ENCODE measurements at regions not wholly inside any gene's neighbourhood (a gene's known extent, or its start where the extent isn't known, plus 50 kb on each side); places are given as distances from the start of the nearest gene placed in this dataset.

DNA sequence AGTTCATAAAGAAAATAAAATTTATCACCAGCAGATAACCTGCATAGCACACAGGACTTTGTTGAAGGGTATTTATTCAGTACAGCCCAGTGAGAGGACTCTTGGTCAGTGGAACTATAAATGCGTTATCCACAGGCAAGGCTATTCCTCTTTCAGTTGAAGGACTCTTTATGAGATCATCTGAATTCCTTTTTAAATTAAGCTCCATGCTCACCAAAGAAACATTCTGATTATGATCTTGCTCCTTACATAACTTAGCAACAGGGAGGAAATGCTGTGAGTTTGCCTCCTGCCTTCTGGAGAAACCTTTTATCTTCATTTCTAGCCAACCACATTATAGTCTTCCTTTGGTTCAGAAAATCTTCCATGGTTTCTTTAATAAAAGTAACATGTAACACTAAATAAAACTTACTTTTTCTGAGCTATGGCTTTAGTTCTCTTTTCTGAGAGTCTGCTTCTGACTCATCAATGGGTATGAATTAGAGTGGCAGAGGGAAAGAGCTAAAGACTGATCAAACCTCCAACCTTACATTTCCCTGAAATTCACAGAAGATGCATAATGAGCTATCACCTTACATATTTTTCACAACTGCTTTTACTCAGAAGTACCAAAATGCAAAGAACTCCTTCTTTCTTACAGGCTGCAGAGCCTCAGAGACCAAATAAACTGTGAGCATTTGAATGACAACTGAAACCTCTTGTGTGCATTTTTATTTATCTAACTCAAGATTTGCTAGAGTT is 267.2 kb downstream of the ADGRG6 start (continued):
- TF ChIP-seq, protein P1, sequence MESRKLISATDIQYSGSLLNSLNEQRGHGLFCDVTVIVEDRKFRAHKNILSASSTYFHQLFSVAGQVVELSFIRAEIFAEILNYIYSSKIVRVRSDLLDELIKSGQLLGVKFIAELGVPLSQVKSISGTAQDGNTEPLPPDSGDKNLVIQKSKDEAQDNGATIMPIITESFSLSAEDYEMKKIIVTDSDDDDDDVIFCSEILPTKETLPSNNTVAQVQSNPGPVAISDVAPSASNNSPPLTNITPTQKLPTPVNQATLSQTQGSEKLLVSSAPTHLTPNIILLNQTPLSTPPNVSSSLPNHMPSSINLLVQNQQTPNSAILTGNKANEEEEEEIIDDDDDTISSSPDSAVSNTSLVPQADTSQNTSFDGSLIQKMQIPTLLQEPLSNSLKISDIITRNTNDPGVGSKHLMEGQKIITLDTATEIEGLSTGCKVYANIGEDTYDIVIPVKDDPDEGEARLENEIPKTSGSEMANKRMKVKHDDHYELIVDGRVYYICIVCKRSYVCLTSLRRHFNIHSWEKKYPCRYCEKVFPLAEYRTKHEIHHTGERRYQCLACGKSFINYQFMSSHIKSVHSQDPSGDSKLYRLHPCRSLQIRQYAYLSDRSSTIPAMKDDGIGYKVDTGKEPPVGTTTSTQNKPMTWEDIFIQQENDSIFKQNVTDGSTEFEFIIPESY (IDR thresholded peaks at IDR 0.05; ENCODE audit: borderline replicate concordance, low read depth), result no peak
- peak; percentile 16; the same call in 1 of the 2 replicates for TF ChIP-seq FOSL2 (IDR thresholded peaks at IDR 0.05; ENCODE audit: borderline replicate concordance, low read depth)
- TF ChIP-seq EP300 (IDR thresholded peaks at IDR 0.05; ENCODE audit: borderline replicate concordance in 1 of 2, low read depth in 1 of 2, low read length in 1 of 2), result peak in 1 of 2 experiments; percentile 60; a peak in 1 of 4 replicates
- peak; percentile 67; the same call in 1 of the 2 replicates for TF ChIP-seq JUND (IDR thresholded peaks at IDR 0.05)

DNA sequence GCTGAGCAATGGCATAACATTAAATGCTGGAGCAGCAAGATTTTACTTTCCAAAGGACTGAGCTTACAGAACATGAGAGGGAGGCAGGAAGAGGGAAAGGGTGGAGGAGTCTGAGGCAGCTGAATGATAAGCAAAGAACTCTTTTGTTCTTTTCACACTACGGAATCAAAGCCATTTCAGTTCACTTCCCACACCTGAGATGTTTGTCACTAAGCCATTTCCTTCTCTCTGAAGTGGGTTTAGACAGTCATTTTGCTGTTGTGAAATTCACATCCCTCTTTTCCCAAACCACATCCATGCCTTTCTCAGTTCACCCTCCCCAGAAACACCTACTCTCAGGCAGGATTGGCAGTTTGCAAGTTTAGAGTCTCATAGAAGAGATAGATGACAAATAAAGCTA is 267.9 kb downstream of the ADGRG6 start:
- WGBS (ENCODE audit: low lambda C conversion rate), result 75% methylated on average over 1 of the region's 1 CpG
- CTCF ChIA-PET, result interaction anchor here (0.6 to 1.5 kb wide), 4 partner anchors 46 to 857 kb away, joined by 3 to 4 read pairs (median 3); no protein-coding TSS in a partner anchor

More for the DNA sequence above, 267.9 kb downstream of the ADGRG6 start:
- Histone ChIP-seq H3K9me2 (no peaks in the 10 kb centered on the region), H3K4me2 (peak overlapping the region; percentile 46), H4K20me1 (ENCODE audit: insufficient read depth) (no peaks in the 10 kb centered on the region), H3K27ac (ENCODE audit: low read depth in 2 of 2, low read length in 1 of 2) (peak overlapping the region; percentile 67 to 95; a peak in 3 of 4 replicates), H2AFZ (ENCODE audit: low read depth) (peak overlapping the region; percentile 72), H3F3A (replicated peaks; ENCODE audit: insufficient read depth) (peaks cover 32% of the 10 kb centered on the region), H3K4me3 (ENCODE audit: low read depth in 2 of 2, low read length in 1 of 2) (no peak overlapping the region), H3K36me3 (replicated peaks in 1 of 2; ENCODE audit: control insufficient read depth in 1 of 2, insufficient read depth in 2 of 2, low read length in 1 of 2) (no peaks in the 10 kb centered on the region), H3K9me3 (no peaks in the 10 kb centered on the region), H3K27me3 (ENCODE audit: insufficient read depth) (no peaks in the 10 kb centered on the region), H3K79me2 (ENCODE audit: insufficient read depth) (no peaks in the 10 kb centered on the region), H3K9ac (peak overlapping the region; percentile 63), H3K4me1 (ENCODE audit: control insufficient read depth in 1 of 2, insufficient read depth in 2 of 2, low read depth in 1 of 2, low read length in 1 of 2) (peaks cover 0 to 23% of the 10 kb centered on the region in 2 experiments; a peak in 3 of 4 replicates)
- no peak for DNase-seq
- TF ChIP-seq, protein P1 (IDR thresholded peaks at IDR 0.05; ENCODE audit: borderline replicate concordance, low read depth), result no peak
- TF ChIP-seq NFIC (IDR thresholded peaks at IDR 0.05; ENCODE audit: borderline replicate concordance) (no peak), MXI1 (IDR thresholded peaks at IDR 0.05; ENCODE audit: low read depth, low read length) (no peak), EP300 (IDR thresholded peaks at IDR 0.05; ENCODE audit: borderline replicate concordance in 1 of 2, low read depth in 1 of 2, low read length in 1 of 2) (no peak), FOSL2 (IDR thresholded peaks at IDR 0.05; ENCODE audit: borderline replicate concordance, low read depth) (no peak), RFX5 (IDR thresholded peaks at IDR 0.05; ENCODE audit: low read length) (no peak), RCOR1 (IDR thresholded peaks at IDR 0.05; ENCODE audit: low read length) (no peak), NRF1 (IDR thresholded peaks at IDR 0.05; ENCODE audit: low read depth, low read length) (no peak), FOXM1 (IDR thresholded peaks at IDR 0.05; ENCODE audit: low read depth) (no peak), RAD21 (IDR thresholded peaks at IDR 0.05; ENCODE audit: low read length) (no peak), FOXJ3 (CRISPR knock-in tag; IDR thresholded peaks at IDR 0.05) (no peak), GATA2 (CRISPR knock-in tag; IDR thresholded peaks at IDR 0.05) (no peak), POLR2AphosphoS5 (IDR thresholded peaks at IDR 0.05; ENCODE audit: low read depth, low read length) (no peak), SIN3A (IDR thresholded peaks at IDR 0.05; ENCODE audit: borderline replicate concordance, low read depth, low read length) (no peak)
- TF ChIP-seq, protein P2, sequence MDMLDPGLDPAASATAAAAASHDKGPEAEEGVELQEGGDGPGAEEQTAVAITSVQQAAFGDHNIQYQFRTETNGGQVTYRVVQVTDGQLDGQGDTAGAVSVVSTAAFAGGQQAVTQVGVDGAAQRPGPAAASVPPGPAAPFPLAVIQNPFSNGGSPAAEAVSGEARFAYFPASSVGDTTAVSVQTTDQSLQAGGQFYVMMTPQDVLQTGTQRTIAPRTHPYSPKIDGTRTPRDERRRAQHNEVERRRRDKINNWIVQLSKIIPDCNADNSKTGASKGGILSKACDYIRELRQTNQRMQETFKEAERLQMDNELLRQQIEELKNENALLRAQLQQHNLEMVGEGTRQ (IDR thresholded peaks at IDR 0.05; ENCODE audit: borderline replicate concordance, low read depth, low read length), result no peak
- TF ChIP-seq, protein P3, sequence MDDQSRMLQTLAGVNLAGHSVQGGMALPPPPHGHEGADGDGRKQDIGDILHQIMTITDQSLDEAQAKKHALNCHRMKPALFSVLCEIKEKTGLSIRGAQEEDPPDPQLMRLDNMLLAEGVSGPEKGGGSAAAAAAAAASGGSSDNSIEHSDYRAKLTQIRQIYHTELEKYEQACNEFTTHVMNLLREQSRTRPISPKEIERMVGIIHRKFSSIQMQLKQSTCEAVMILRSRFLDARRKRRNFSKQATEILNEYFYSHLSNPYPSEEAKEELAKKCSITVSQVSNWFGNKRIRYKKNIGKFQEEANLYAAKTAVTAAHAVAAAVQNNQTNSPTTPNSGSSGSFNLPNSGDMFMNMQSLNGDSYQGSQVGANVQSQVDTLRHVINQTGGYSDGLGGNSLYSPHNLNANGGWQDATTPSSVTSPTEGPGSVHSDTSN (IDR thresholded peaks at IDR 0.05), result no peak
- TF ChIP-seq, protein P4, sequence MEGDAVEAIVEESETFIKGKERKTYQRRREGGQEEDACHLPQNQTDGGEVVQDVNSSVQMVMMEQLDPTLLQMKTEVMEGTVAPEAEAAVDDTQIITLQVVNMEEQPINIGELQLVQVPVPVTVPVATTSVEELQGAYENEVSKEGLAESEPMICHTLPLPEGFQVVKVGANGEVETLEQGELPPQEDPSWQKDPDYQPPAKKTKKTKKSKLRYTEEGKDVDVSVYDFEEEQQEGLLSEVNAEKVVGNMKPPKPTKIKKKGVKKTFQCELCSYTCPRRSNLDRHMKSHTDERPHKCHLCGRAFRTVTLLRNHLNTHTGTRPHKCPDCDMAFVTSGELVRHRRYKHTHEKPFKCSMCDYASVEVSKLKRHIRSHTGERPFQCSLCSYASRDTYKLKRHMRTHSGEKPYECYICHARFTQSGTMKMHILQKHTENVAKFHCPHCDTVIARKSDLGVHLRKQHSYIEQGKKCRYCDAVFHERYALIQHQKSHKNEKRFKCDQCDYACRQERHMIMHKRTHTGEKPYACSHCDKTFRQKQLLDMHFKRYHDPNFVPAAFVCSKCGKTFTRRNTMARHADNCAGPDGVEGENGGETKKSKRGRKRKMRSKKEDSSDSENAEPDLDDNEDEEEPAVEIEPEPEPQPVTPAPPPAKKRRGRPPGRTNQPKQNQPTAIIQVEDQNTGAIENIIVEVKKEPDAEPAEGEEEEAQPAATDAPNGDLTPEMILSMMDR (IDR thresholded peaks at IDR 0.05), result no peak
- TF ChIP-seq, protein P5, sequence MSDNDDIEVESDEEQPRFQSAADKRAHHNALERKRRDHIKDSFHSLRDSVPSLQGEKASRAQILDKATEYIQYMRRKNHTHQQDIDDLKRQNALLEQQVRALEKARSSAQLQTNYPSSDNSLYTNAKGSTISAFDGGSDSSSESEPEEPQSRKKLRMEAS (IDR thresholded peaks at IDR 0.05; ENCODE audit: low read depth), result no peak
- POLR2A ChIA-PET, result no interaction called here

Data from SK-N-SH (cell line).